SK-N-MC (cell line): ENCODE measurements at regions not wholly inside any gene's neighbourhood (a gene's known extent, or its start where the extent isn't known, plus 50 kb on each side); places are given as distances from the start of the nearest gene placed in this dataset.

ENCODE experiments used
- DNase-seq: peaks from one replicate; pipeline ENCODE4 v3.0.0-alpha.2; 2011; ENCODE audit warnings: low read depth, low spot score
- H3K27ac ChIP-seq: fragments of 200-600 bp; sonication (generic); 2 replicates; pipeline ENCODE4 v1.5.1; 2016; ENCODE audit warnings: mixed run types
- H3K36me3 ChIP-seq: fragments of 200-600 bp; sonication (generic); 2 replicates; pipeline ENCODE4 v1.6.1; 2017; ENCODE audit warnings: antibody characterized with exemption, low read length, mixed read lengths; ENCODE audit not compliant: insufficient read depth
- H3K4me3 ChIP-seq: fragments of 200-600 bp; sonication (generic); 2 replicates; pipeline ENCODE4 v1.5.1; 2016
- H3K9ac ChIP-seq: fragments of 200-600 bp; sonication (generic); 2 replicates; pipeline ENCODE4 v1.8.0; 2017; ENCODE audit warnings: mixed run types, mixed read lengths; ENCODE audit not compliant: insufficient read length
- H3K9me3 ChIP-seq: fragments of 200-600 bp; sonication (generic); 2 replicates; pipeline ENCODE4 v1.6.1; 2017; ENCODE audit warnings: low read depth, mild to moderate bottlenecking, antibody characterized with exemption, low read length, moderate library complexity, mixed read lengths
- EZH2 ChIP-seq: fragments of 200-600 bp; sonication (generic); IDR thresholded peaks from one replicate; pipeline ENCODE4 v1.6.1; 2017; ENCODE audit warnings: antibody characterized with exemption
- FOXP2 ChIP-seq: optimal IDR thresholded peaks from 2 replicates; pipeline ENCODE3; 2011; ENCODE audit warnings: mild to moderate bottlenecking, moderate library complexity; ENCODE audit not compliant: insufficient read depth; ENCODE audit errors: extremely low read length, control extremely low read depth
- POLR2AphosphoS5 ChIP-seq: IDR thresholded peaks from 2 replicates; pipeline ENCODE4 v1.6.1; 2012; ENCODE audit warnings: mild to moderate bottlenecking, low read depth, low read length, borderline replicate concordance

DNA sequence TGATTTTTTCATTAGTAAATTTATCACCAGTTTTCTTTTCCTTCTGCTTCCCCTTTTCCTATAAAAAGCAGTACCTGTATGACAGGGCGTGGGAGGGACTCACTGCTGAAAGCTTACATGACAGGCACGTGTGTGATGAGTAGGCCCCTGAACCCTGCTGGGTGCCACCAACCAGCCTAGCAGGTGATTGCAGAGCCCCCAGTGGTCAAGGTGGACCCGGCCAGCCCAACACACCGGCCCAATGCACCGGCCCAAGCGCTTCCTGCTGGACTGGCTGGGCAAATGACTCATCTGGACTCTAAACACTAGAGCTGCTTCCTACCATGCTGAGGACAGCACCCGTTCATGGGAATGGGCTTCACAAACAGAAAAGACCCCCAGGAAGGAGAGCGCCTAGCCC is 89.8 kb upstream of the TMEM72 start:
- no peaks in the 10 kb centered on the region for H3K9me3 ChIP-seq
- H3K36me3 ChIP-seq = no peaks in the 10 kb centered on the region
- H3K4me3 ChIP-seq = no peak overlapping the region
- H3K9ac ChIP-seq = no peak overlapping the region
- no peak overlapping the region for H3K27ac ChIP-seq
- no peak for TF ChIP-seq POLR2AphosphoS5
- no peak for TF ChIP-seq FOXP2
- no peak for TF ChIP-seq EZH2
- DNase-seq = no peak

DNA sequence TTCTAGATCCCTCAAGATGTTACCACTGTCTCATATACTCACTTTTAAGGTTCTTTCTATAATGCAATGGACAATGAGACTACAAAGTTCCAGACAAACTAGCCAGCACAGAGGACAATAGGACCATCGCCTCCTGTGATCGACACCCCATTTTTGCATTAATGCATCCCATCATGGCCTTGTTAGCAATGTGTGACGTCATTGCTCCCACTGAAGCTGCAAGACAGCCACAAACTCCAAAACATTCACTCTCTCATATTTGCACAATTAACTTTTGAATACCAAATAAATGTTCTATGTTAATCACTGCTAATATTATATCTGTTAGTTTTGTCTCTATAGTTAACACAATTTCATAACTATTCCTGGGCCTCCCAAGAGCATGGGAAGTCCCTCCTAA is 88.8 kb upstream of the TMEM72 start:
- no peak for TF ChIP-seq POLR2AphosphoS5
- no peak for TF ChIP-seq EZH2
- no peak for TF ChIP-seq FOXP2
- Histone ChIP-seq H3K9me3 (no peaks in the 10 kb centered on the region), H3K27ac (no peak overlapping the region), H3K4me3 (no peak overlapping the region), H3K36me3 (no peaks in the 10 kb centered on the region), H3K9ac (no peak overlapping the region)
- no peak for DNase-seq

DNA sequence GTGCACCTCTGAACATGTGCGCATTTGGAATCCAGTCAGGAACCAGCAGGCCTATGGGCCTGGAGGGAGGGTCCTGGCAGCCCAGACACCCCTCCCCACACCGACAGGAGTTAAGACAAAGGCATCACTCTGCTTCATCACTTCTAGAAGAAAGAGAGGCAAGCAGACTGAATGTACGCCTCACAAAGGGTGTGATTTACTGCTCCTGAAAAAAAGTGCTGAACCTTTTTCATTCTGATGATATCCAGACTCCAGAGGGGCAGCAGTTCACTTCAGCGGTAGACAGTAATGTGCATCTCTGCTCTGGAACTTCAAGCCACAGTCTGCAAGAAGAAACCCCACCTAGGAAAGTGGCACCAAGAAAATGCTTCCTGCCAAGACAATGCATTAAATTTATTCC is 88.2 kb upstream of the TMEM72 start:
- TF ChIP-seq POLR2AphosphoS5 (no peak), EZH2 (no peak), FOXP2 (no peak)
- no peaks in the 10 kb centered on the region for H3K36me3 ChIP-seq

DNA sequence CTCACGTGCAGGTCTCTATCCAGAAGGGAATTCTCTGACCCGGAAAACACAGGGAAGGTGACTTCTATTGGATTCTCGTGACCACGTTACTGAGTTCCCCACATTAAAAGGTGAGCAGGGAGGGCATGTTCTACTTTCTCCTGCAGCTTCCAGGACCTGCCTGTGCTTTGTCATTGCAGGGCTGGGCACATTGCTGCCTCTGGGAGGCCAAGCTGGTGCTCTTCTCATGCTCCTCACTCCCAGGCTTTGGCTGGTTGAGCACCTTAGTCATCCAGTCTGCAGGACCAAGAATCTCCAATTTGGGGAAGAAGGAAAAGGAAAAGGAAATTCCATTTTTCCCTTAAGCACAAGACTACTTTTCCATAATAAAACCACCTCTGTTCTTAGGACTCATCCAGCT is 86.5 kb upstream of the TMEM72 start:
- no peak for DNase-seq
- no peak overlapping the region for H3K9ac ChIP-seq
- no peaks in the 10 kb centered on the region for H3K36me3 ChIP-seq
- no peak overlapping the region for H3K27ac ChIP-seq
- no peaks in the 10 kb centered on the region for H3K9me3 ChIP-seq
- no peak overlapping the region for H3K4me3 ChIP-seq
- no peak for TF ChIP-seq FOXP2
- no peak for TF ChIP-seq EZH2
- TF ChIP-seq POLR2AphosphoS5 = no peak

More for the DNA sequence above, 88.2 kb upstream of the TMEM72 start:
- no peak for DNase-seq
- Histone ChIP-seq H3K9me3 (no peaks in the 10 kb centered on the region), H3K27ac (no peak overlapping the region), H3K9ac (no peak overlapping the region), H3K4me3 (no peak overlapping the region)

DNA sequence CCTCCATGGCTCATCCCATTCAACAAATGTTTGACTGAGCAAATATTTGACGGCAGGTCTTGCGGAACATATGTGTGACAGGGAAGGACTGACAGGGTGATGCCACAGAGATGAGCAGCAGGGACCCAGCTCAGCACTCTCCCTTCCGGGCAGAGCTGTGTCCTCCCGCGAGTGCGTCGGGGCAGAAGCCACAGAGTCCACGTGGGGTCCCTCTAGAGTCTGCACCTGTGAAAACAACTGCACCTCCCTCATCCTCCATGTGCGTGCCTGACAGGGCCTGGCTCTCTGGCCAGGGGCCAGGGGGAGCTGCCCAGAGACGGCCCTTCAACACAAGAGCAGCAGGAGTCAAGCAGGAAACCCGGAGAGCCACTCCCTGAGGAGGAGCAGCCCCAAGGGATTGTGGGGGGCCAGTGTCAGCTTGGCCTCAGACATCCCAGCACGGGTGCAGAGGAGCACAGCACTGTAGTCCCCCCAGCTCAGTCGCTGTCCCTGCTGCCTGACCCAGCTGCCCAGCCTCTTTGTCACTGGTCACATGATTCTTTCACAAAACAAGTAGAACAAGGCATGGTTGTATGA is 83.6 kb upstream of the TMEM72 start:
- Histone ChIP-seq H3K36me3 (no peaks in the 10 kb centered on the region), H3K4me3 (no peak overlapping the region), H3K27ac (no peak overlapping the region), H3K9ac (no peak overlapping the region), H3K9me3 (no peaks in the 10 kb centered on the region)
- no peak for DNase-seq
- TF ChIP-seq EZH2 = no peak
- TF ChIP-seq POLR2AphosphoS5 = no peak
- no peak for TF ChIP-seq FOXP2

DNA sequence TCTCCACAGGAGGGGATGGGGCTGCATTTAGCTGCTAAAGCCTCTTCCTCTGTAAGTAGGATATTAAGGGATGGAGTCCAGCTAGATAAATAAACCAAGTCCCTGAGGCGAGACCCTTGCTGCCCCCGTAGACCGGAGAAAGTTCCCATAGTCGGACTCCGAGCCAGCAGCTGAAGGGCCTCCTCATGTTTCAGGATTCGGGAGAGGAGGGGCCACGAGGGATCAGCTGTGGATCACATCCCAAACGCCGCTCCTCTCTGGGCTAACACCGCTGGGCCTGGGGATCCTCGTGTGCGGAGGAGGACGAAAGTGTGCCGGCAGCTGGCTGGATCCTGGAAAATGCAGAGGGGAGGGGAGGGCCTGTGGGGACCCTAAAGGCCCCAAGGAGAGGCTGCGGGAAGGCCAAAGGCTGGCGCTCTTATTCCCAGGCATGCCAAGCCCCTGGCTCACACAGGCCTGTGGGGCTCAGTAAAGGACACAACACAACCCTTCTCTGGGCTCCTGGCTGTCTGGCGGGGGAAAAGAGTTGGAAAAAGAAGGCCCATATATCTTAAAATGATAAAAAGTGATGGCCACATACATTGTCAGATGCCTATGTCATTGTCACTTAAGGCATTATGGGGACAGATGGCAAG is 82.5 kb upstream of the TMEM72 start:
- Histone ChIP-seq H3K9me3 (no peaks in the 10 kb centered on the region), H3K36me3 (no peaks in the 10 kb centered on the region), H3K27ac (no peak overlapping the region), H3K9ac (no peak overlapping the region), H3K4me3 (no peak overlapping the region)
- TF ChIP-seq POLR2AphosphoS5 (no peak), EZH2 (no peak), FOXP2 (no peak)
- DNase-seq = no peak

DNA sequence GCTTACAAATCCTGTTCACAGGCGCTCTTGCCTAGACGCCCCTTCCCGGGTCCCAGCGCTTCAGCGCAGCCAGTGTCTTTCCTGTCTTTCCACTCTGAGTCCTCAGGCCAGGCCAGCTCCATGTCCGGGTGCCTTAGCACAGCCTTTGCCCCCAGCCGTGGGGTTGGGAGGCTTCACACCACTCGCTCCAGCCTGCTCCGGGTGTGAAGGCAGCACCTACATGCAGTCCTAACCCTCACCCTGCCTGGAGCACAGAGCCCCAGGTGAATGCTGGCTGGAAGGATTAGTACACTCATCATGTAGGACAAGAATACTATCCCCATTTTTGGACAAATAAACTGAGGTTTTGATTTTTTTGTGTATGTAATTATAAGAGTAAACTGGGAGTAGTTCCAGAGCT is 81.7 kb upstream of the TMEM72 start:
- no peak overlapping the region for H3K9ac ChIP-seq
- no peak for DNase-seq
- no peaks in the 10 kb centered on the region for H3K9me3 ChIP-seq
- H3K27ac ChIP-seq = no peak overlapping the region
- no peaks in the 10 kb centered on the region for H3K36me3 ChIP-seq
- H3K4me3 ChIP-seq = no peak overlapping the region
- TF ChIP-seq EZH2 = no peak
- TF ChIP-seq POLR2AphosphoS5 = no peak
- no peak for TF ChIP-seq FOXP2

DNA sequence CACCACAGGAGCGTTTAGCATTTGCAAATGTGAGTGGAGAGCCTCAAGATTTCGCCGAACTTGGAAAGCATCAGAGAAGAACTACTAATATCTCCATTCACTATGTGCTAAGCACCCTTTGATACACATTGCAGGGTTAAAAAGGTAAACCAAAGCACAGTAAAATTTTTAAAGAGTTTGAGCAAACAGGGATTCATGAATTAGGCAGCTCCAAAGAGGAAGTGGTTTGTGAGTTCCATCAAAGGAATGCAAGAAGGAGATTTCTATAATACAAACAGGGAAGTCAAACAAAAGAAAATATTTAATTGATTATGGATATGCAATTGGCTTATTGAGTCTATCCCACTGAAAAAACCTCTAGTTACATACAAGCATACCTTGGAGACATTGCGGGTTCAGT is 81.1 kb upstream of the TMEM72 start:
- Histone ChIP-seq H3K9me3 (no peaks in the 10 kb centered on the region), H3K9ac (no peak overlapping the region), H3K27ac (no peak overlapping the region), H3K4me3 (no peak overlapping the region), H3K36me3 (no peaks in the 10 kb centered on the region)
- no peak for TF ChIP-seq EZH2
- no peak for TF ChIP-seq POLR2AphosphoS5
- DNase-seq = no peak

DNA sequence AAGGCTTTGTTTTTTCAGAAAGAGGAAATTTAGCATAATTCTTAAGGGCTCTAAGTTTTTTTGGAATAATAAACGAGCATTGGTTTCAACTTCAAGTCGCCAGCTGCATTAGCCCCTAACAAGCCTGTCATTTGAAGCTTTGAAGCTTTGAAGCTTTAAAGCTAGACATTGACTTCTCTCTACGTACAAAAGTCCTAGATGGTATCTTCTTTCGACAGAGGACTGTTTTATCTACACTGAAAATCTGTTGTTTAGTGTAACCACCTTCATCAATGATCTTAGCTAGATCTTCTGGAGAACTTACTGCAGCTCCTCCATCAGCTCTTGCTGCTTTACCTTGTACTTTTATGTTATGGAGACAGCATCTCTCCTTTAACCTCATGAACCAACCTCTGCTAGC is 79.6 kb upstream of the TMEM72 start:
- H3K36me3 ChIP-seq = no peaks in the 10 kb centered on the region
- H3K27ac ChIP-seq = no peak overlapping the region
- no peak overlapping the region for H3K9ac ChIP-seq
- no peak for DNase-seq
- no peak for TF ChIP-seq POLR2AphosphoS5
- no peak for TF ChIP-seq EZH2
- TF ChIP-seq FOXP2 = no peak
- H3K4me3 ChIP-seq = no peak overlapping the region
- no peaks in the 10 kb centered on the region for H3K9me3 ChIP-seq
